ENCODE measurements at regions not wholly inside any gene's neighbourhood (a gene's known extent, or its start where the extent isn't known, plus 50 kb on each side); places are given as distances from the start of the nearest gene placed in this dataset.

DNA sequence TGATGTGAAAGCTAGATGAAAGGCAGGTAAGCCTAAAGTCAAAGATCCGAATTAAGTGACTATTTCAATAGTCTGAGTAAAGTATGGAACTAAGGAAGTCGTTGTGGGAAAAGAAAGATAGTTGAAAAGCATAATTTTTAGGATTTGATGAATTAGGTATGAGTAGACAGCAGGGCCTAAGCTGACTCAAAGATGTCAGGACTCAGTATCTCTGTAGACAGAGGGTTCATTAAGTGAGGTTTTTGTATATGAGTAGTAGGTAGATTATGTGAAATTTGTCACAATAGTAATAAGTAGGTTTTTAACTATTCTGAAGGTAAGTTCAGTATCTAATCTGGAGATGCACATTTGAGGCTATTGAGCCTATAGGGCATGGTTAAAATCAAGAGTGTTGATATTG is 196.4 kb downstream of the RASSF9 start:
- DNase-seq (ENCODE audit: low spot score), result no peak

- DNase-seq (ENCODE audit: low spot score), result no peak
Observed at GRCh38 chr12:85641796-85642195, 194.4 kb downstream of the RASSF9 start.

GRCh38 chr12:85642288-85642687 is 193.9 kb downstream of the RASSF9 start:
- DNase-seq (ENCODE audit: low spot score), result no peak

DNA sequence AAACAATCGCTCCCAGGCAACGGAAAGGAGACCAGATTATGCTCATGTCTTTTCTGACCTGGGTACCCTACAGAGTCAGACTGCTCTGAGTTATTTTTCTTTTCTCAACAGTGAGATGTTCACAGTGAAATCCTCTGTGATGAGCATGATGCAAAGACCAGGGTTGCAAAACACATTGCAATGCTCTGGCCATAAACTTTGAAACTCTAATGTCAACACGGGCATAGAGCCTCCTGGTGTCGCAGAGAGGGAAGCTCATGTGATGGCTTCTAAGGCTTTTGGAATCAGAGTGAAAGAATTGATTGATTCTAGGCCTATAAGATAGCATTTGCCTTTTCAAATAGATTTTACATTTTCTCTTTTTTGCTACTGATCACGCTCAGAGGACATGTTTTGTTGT is 193.4 kb downstream of the RASSF9 start:
- DNase-seq (ENCODE audit: low spot score), result no peak

DNA sequence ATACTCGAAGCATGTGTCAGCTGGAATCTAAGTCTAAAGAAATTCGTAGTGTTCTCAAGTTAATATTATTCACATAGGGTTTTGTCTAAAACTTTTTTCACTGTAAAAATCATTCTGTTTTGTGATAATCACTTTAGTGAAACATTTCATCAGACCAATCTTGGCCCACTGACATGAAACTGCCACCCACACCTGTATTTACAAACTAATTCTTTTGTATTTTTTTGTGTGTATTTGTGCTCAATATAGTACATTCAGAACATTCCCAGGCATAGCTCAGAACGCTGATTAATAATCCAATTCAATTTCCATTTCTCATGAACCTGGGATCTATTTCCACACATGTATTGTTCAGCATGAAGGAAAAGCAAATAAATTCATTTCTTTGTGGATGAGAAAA is 191.7 kb downstream of the RASSF9 start:
- DNase-seq (ENCODE audit: low spot score), result no peak

DNA sequence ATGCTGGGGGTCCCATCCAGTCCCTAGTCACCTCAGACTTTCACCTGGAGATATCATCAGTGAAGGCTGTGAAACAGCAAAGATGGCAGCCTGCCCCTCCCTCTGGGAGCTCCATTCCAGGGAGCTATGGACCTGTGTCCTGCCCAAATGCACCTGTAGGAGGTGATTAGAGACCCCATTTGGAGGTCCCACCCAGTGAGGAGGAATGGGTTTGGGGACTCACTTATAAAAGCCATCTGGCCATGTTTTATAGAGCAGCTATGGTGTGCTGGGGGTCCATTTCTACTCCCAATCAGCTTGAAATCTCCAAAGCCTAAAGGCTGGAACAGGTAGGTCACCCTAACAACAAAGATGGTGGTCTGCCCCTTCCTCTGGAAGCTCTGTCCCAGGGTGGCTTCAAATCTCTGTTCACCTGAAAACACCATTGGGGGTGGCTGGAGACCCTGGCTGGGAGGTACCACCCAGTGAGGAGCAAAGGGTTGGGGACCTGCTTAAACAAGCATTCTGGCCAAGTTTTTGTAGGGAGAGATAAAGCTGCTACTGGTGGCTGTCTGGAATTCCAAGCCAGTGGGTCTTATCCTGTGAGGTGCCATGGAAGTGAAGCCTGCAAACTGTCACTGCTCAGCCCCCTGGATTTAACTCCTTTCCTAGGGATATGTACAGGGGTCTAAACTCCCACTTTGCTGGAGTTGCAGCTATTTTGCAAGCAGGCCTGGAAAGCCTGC is 182.3 kb downstream of the RASSF9 start:
- DNase-seq (ENCODE audit: low spot score), result no peak

DNA sequence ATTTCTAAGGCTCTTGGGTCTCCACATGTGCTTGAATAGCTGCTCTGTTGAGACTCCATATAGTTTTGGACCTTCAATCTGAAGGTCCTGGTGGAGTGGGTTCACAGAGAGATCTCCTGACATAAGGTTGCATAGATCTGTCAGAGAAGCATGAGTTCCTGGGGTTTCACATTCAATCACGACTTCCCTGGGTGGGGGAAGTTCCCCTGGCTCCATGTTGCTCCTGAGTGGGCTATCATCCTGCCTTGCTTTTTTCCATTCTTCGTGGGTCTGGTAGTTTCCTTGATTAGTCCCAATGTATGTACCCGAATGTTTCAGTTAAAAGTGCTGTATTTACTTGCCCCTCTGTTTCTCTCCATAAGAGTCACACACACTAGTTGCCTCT is 181.8 kb downstream of the RASSF9 start:
- DNase-seq (ENCODE audit: low spot score), result no peak

DNA sequence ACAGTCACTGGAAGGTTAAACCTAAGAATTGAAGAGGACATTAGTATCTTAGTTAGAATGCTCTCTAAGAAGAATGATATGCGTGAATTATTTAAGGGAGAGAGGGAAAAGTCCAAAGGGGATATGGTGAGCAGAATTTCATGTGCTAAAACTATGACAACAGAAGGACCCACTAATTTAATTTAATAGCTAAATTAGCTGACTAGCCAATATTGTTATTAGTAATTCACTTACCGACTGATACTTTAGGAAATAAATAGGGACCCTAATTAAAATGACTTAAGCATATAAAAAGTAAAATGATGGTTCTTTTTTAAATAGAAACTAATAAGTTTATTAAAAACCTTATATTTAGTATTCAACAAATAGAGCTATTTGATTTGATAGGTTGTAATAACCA is 179.6 kb downstream of the RASSF9 start:
- DNase-seq (ENCODE audit: low spot score), result no peak

DNA sequence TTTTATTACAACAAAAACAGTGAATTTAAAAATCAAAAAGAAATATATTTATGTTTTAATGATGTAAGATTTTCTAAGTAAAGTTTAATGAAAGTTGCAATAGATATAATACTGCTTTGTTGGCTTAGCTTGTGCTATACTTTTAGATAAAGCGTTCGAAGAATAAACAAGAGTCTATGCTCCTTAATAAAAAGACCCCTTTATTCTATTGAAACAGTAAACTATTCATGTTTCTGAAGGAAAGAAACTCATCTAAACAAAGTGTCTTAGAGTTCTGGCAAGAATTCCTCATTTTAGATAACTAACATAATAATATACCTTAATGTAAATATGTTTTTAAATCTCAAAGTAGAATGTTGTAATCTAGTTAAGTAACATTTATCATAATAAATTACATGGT is 179.0 kb downstream of the RASSF9 start:
- DNase-seq (ENCODE audit: low spot score), result no peak

- no peak for DNase-seq (ENCODE audit: low spot score)
Observed at GRCh38 chr12:85657836-85658630, 178.2 kb downstream of the RASSF9 start.

DNA sequence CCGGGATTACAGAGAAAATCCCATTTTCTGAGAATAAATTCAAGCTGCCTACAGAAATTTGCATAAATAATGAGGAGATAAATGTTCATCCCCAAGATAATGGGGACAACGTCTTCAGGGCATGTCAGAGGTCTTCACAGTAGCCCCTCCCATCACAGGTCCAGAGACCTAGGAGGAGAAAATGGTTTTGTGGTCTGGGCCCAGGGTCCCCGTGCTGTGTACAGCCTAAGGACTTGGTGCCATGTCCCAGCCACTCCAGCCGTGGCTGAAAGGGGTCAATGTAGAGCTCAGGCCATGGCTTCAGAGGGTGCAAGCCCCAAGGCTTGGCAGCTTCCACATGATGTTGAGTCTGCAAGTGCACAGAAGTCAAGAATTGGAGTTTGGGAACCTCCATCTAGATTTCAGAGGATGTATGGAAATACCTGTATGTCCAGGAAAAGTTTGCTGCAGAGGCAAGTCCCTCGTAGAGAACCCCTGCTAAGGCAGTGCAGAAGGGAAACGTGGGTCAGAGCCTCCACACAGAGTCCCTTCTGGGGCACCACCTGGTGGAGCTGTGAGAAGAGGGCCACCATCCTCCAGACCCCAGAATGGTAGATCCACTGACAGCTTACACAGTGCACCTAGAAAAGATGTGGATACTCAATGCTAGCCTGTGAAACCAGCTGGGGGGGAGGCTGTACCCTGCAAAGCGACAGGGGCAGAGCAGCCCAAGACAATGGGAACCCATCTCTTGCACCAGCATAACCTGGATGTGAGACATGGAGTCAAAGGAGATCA is 176.3 kb downstream of the RASSF9 start:
- no peak for DNase-seq (ENCODE audit: low spot score)

DNA sequence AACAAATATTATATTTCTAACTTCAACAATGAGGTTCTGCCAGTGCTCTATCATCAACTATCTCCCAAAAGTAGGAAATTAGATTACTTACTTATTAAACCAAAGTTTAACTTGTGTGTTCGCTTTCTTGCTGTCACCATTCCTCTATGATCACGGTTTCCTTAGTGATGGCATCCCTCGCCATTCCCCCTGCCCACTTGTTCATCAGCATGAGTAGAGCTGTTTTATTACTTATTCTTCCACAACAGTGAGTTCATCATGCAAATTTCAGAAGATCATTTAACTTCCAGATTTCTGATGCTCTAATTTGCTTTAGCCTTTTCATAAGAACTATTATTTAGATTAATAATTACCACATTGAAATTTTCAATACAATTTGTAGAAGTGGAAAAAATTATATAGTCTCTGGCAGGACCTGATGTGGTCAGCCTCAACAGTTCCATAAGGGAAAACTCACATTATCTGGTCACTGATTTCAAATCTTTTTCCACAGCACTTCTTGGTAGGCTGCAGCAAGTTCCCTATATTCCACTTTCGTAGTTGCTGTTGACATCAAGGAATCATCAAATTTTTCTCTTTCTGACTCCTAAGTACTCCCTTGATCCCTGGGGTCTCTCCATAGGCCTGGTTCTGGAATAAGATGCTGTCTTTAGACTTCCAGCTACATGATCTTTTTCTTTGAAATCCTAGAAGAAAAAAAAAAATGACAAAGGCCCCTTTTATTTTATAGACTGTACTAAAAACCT is 174.6 kb downstream of the RASSF9 start:
- DNase-seq (ENCODE audit: low spot score), result no peak

- DNase-seq (ENCODE audit: low spot score), result no peak
Observed at GRCh38 chr12:85662207-85662602, 174.0 kb downstream of the RASSF9 start.

DNA sequence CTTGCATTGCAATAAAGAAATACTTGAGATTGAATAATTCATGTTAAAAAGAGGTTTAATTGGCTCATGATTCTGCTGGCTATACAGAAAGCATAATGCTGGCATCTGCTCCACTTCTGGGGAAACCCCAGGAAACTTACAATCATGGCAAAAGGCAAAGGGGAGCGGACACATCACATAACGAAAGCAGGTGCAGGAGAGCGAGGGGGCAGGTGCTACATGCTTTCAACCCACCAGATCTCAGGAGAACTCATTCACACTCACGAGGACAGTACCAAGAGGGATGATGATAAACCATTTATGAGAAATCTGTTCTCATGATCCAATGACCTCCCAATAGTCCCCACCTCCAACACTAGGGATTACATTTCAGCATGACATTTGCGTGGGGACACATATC is 172.6 kb downstream of the RASSF9 start:
- no peak for DNase-seq (ENCODE audit: low spot score)

- no peak for DNase-seq (ENCODE audit: low spot score)
Observed at GRCh38 chr12:85664429-85664828, 171.8 kb downstream of the RASSF9 start.

DNA sequence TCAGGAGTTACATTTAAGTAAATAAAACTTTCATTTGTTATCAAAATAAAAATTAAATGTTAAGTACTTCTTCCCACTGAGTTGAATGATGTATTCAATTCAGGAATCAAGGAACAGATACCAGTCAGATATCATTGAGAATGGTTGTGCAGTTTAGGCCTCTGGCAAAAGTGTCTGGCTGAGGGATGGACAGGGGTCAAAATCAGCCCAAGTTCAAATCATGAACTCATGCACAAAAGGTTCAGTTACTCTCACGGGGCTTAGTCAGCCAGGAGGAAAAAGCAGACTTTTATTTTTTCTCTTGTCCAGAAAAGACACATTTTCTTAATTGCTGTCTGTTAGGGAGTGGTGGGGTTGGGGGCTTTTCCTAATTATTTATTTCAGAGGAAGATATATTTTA is 166.3 kb downstream of the RASSF9 start:
- DNase-seq (ENCODE audit: low spot score), result no peak

- no peak for DNase-seq (ENCODE audit: low spot score)
Observed at GRCh38 chr12:85672436-85672835, 163.8 kb downstream of the RASSF9 start.

- DNase-seq (ENCODE audit: low spot score), result no peak
Observed at GRCh38 chr12:85673921-85674420, 162.2 kb downstream of the RASSF9 start.

GRCh38 chr12:85676816-85677749 is 159.1 kb downstream of the RASSF9 start:
- DNase-seq (ENCODE audit: low spot score), result no peak

DNA sequence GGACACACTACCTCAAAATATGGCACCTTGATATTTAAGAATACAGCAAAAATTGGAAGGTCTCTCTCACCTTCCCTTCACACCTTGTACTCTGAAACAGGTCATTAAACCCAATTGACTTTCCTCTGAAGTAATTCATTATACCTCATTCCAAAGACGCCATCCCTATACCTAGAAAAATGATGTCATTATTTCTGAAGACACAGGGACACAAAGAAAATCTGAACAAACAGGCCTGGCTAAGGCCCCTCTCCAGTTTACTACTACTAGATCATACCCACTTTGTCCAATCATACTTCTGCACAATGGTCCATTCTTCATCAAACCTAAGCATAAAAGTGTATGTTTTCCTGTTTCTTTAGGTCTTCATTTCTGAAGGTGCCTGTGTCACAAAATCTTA is 156.9 kb downstream of the RASSF9 start:
- no peak for DNase-seq (ENCODE audit: low spot score)

DNA sequence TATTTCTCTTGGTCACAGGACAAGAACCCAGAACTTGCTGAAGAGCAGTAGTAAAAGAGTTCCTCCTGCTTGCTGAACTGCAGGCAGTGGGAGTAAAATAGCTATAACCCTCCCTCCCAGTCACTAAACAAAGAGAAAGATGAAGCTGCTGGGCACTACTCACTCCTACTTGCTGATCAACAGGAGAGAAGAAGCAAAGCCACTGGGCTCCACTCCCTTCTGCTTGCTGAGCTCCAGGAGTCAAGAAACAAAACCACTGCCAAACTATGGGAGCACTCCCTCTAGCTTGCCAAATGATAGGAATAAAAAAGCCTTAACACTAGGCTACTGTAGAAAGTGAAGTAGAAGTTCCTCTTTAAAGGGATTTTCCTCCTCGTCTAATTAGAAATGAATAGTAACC is 155.3 kb downstream of the RASSF9 start:
- no peak for DNase-seq (ENCODE audit: low spot score)
